ENCODE measurements at regions not wholly inside any gene's neighbourhood (a gene's known extent, or its start where the extent isn't known, plus 50 kb on each side); places are given as distances from the start of the nearest gene placed in this dataset.

- no peak overlapping the region for H3K9ac ChIP-seq (ENCODE audit: low read length)
- Mint-ChIP-seq H3K9me3 (ENCODE audit: insufficient read depth) (no peaks in the 10 kb centered on the region), H3K27ac (no peak overlapping the region), H3K4me3 (no peak overlapping the region), H3K27me3 (no peaks in the 10 kb centered on the region), H3K4me1 (no peaks in the 10 kb centered on the region)
- H3K9me3 ChIP-seq (ENCODE audit: control extremely low read depth in 1 of 3, control insufficient read depth in 2 of 3, insufficient read depth in 1 of 3, low read length in 2 of 3), result peaks cover 0 to 2% (median 0%) of the 10 kb centered on the region in 3 donors
- H3K4me3 ChIP-seq (ENCODE audit: control extremely low read depth in 1 of 5, extremely low read depth in 1 of 5, insufficient read depth in 1 of 5, low read depth in 2 of 5, low read length in 4 of 5), result no peak overlapping the region
- H4K20me1 ChIP-seq (ENCODE audit: control insufficient read depth, insufficient read depth, low read length, poor library complexity, severe bottlenecking), result no peaks in the 10 kb centered on the region
- no peak overlapping the region for H2AFZ ChIP-seq (ENCODE audit: insufficient read depth, low read depth, low read length, poor library complexity, severe bottlenecking)
- no peaks in the 10 kb centered on the region for H3K4me1 ChIP-seq (ENCODE audit: control insufficient read depth in 2 of 2, insufficient read depth in 2 of 2, low read length in 2 of 2)
- H3K36me3 ChIP-seq (replicated peaks in 1 of 2; ENCODE audit: control extremely low read depth in 1 of 2, control insufficient read depth in 1 of 2, extremely low read depth in 1 of 2, insufficient read depth in 2 of 2, low read length in 1 of 2), result no peaks in the 10 kb centered on the region
- H3K79me2 ChIP-seq (ENCODE audit: control insufficient read depth, insufficient read depth, low read length), result no peaks in the 10 kb centered on the region
- ChIA-PET CTCF (no interaction called here), POLR2A (no interaction called here)
- H3K27me3 ChIP-seq (replicated peaks in 1 of 4; ENCODE audit: control extremely low read depth in 1 of 4, control insufficient read depth in 3 of 4, insufficient read depth in 4 of 4, low read length in 3 of 4), result no peaks in the 10 kb centered on the region
- ATAC-seq (ENCODE audit: low read depth) (no peak), DNase-seq (no peak)
- intact Hi-C loops (cut with micrococcal nuclease), result no loop called here
- H3K4me2 ChIP-seq (replicated peaks; ENCODE audit: low read depth, low read length, poor library complexity, severe bottlenecking), result no peak overlapping the region
- TF ChIP-seq EZH2 (IDR thresholded peaks at IDR 0.05; ENCODE audit: borderline replicate concordance, insufficient read depth, low read depth, low read length, poor library complexity, severe bottlenecking), result no peak
- TF ChIP-seq, protein P1, sequence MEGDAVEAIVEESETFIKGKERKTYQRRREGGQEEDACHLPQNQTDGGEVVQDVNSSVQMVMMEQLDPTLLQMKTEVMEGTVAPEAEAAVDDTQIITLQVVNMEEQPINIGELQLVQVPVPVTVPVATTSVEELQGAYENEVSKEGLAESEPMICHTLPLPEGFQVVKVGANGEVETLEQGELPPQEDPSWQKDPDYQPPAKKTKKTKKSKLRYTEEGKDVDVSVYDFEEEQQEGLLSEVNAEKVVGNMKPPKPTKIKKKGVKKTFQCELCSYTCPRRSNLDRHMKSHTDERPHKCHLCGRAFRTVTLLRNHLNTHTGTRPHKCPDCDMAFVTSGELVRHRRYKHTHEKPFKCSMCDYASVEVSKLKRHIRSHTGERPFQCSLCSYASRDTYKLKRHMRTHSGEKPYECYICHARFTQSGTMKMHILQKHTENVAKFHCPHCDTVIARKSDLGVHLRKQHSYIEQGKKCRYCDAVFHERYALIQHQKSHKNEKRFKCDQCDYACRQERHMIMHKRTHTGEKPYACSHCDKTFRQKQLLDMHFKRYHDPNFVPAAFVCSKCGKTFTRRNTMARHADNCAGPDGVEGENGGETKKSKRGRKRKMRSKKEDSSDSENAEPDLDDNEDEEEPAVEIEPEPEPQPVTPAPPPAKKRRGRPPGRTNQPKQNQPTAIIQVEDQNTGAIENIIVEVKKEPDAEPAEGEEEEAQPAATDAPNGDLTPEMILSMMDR (IDR thresholded peaks at IDR 0.05), result no peak
- no peak overlapping the region for H3K27ac ChIP-seq (ENCODE audit: low read length in 2 of 2)
- no CpG with 5 or more reads among the region's 1 CpG for WGBS (ENCODE audit: insufficient coverage)
These were observed 373.3 kb upstream of the FAM174A start for GRCh38 chr5:100161868-100162267.

GRCh38 chr5:100157066-100157465 lies 378.1 kb upstream of the FAM174A start:
- Mint-ChIP-seq H3K27me3 (no peaks in the 10 kb centered on the region), H3K4me1 (no peaks in the 10 kb centered on the region), H3K27ac (no peak overlapping the region), H3K9me3 (ENCODE audit: insufficient read depth) (no peaks in the 10 kb centered on the region), H3K4me3 (no peak overlapping the region)
- Histone ChIP-seq H3K9ac (ENCODE audit: low read length) (no peak overlapping the region), H3K4me1 (ENCODE audit: control insufficient read depth in 2 of 2, insufficient read depth in 2 of 2, low read length in 2 of 2) (no peaks in the 10 kb centered on the region), H3K27ac (ENCODE audit: low read length in 2 of 2) (no peak overlapping the region), H4K20me1 (ENCODE audit: control insufficient read depth, insufficient read depth, low read length, poor library complexity, severe bottlenecking) (no peaks in the 10 kb centered on the region), H3K9me3 (ENCODE audit: control extremely low read depth in 1 of 3, control insufficient read depth in 2 of 3, insufficient read depth in 1 of 3, low read length in 2 of 3) (peaks cover 0 to 2% (median 0%) of the 10 kb centered on the region in 3 donors), H3K4me3 (ENCODE audit: control extremely low read depth in 1 of 5, extremely low read depth in 1 of 5, insufficient read depth in 1 of 5, low read depth in 2 of 5, low read length in 4 of 5) (no peak overlapping the region), H3K4me2 (replicated peaks; ENCODE audit: low read depth, low read length, poor library complexity, severe bottlenecking) (no peak overlapping the region), H3K27me3 (replicated peaks in 1 of 4; ENCODE audit: control extremely low read depth in 1 of 4, control insufficient read depth in 3 of 4, insufficient read depth in 4 of 4, low read length in 3 of 4) (no peaks in the 10 kb centered on the region), H3K79me2 (ENCODE audit: control insufficient read depth, insufficient read depth, low read length) (no peaks in the 10 kb centered on the region), H2AFZ (ENCODE audit: insufficient read depth, low read depth, low read length, poor library complexity, severe bottlenecking) (no peak overlapping the region), H3K36me3 (replicated peaks in 1 of 2; ENCODE audit: control extremely low read depth in 1 of 2, control insufficient read depth in 1 of 2, extremely low read depth in 1 of 2, insufficient read depth in 2 of 2, low read length in 1 of 2) (no peaks in the 10 kb centered on the region)
- ATAC-seq (ENCODE audit: low read depth) (no peak), DNase-seq (no peak)
- intact Hi-C loops (cut with micrococcal nuclease), result no loop called here
- ChIA-PET CTCF (no interaction called here), POLR2A (no interaction called here)
- no CpG with 5 or more reads among the region's 1 CpG for WGBS (ENCODE audit: insufficient coverage)
- no peak for TF ChIP-seq EZH2 (IDR thresholded peaks at IDR 0.05; ENCODE audit: borderline replicate concordance, insufficient read depth, low read depth, low read length, poor library complexity, severe bottlenecking)
- TF ChIP-seq, protein P1 (IDR thresholded peaks at IDR 0.05), result no peak

Data from B cell (primary cell).